ENCODE measurements at regions not wholly inside any gene's neighbourhood (a gene's known extent, or its start where the extent isn't known, plus 50 kb on each side); places are given as distances from the start of the nearest gene placed in this dataset.

DNA sequence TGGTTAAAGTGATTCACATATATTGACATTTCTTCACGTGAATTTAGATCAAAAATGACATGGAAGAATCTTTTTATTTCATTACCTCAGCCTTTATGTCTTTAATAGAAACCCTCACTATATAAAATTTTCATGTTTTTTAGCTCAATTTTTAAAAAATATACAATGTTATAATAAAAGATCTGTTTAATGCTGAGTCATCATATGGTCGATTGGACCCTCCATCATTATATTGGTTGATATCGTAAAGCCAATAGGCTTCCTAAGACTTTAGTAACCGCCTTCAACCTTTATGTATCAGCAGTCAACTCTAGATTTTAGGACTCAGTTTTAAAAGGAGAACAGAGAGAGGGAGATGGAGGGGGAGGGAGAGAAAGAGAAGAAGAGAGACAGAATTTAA lies 162.3 kb upstream of the FERD3L start:
- no peak for TF ChIP-seq RAD21 (conservative IDR thresholded peaks at IDR 0.05 in 1 of 2, IDR thresholded peaks at IDR 0.05 in 1 of 2)
- no peak for TF ChIP-seq CTCF (IDR thresholded peaks at IDR 0.05)
- TF ChIP-seq TP53 (CRISPR knock-in tag; IDR thresholded peaks at IDR 0.05), result no peak
- TF ChIP-seq CEBPB (IDR thresholded peaks at IDR 0.05), result no peak
- no peak for TF ChIP-seq ESRRA (IDR thresholded peaks at IDR 0.05; ENCODE audit: borderline replicate concordance, low read length)
- TF ChIP-seq POLR2A (IDR thresholded peaks at IDR 0.05; ENCODE audit: low read length), result no peak
- TF ChIP-seq RARB (CRISPR knock-in tag; IDR thresholded peaks at IDR 0.05), result no peak
- TF ChIP-seq, protein P1, sequence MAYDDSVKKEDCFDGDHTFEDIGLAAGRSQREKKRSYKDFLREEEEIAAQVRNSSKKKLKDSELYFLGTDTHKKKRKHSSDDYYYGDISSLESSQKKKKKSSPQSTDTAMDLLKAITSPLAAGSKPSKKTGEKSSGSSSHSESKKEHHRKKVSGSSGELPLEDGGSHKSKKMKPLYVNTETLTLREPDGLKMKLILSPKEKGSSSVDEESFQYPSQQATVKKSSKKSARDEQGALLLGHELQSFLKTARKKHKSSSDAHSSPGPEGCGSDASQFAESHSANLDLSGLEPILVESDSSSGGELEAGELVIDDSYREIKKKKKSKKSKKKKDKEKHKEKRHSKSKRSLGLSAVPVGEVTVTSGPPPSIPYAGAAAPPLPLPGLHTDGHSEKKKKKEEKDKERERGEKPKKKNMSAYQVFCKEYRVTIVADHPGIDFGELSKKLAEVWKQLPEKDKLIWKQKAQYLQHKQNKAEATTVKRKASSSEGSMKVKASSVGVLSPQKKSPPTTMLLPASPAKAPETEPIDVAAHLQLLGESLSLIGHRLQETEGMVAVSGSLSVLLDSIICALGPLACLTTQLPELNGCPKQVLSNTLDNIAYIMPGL (CRISPR knock-in tag; IDR thresholded peaks at IDR 0.05; ENCODE audit: borderline replicate concordance), result no peak
- TF ChIP-seq SMC3 (IDR thresholded peaks at IDR 0.05), result no peak
- TF ChIP-seq, protein P2, sequence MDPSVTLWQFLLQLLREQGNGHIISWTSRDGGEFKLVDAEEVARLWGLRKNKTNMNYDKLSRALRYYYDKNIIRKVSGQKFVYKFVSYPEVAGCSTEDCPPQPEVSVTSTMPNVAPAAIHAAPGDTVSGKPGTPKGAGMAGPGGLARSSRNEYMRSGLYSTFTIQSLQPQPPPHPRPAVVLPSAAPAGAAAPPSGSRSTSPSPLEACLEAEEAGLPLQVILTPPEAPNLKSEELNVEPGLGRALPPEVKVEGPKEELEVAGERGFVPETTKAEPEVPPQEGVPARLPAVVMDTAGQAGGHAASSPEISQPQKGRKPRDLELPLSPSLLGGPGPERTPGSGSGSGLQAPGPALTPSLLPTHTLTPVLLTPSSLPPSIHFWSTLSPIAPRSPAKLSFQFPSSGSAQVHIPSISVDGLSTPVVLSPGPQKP (IDR thresholded peaks at IDR 0.05; ENCODE audit: low read depth, low read length), result no peak
- TF ChIP-seq ZC3H11A (IDR thresholded peaks at IDR 0.05), result no peak
- no peak for TF ChIP-seq RCOR1 (IDR thresholded peaks at IDR 0.05; ENCODE audit: low read depth, low read length)
- TF ChIP-seq EP300 (IDR thresholded peaks at IDR 0.05), result no peak
- no peak for TF ChIP-seq CHD2 (IDR thresholded peaks at IDR 0.05; ENCODE audit: low read length, partially characterized antibody)

All from A549 (cell line).